Forelimb muscle (tissue), 1 donor: ENCODE measurements at regions not wholly inside any gene's neighbourhood (a gene's known extent, or its start where the extent isn't known, plus 50 kb on each side); places are given as distances from the start of the nearest gene placed in this dataset.

Experiments
- DNase-seq: peaks from one replicate; pipeline ENCODE4 v3.0.0-alpha.2; 2013; ENCODE audit warnings: low read depth

DNA sequence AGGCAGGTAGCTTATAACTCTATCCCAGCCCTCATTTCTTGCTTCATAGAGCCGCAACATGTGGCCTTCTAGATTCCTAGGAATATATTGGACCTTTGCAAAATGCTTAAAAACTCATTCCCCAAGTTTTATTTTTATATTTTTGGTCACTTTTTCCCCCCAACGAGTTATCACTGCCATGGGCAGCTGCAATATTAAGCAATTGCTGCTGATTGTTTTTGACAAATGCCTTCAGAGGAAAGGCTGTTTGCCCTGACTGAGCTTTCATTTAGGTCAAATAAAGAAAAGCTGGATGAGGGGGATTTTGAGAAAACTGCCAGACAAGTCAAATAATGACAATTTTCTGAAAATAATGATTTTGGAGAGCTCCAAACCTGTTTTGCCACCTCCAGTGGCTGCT, 976.9 kb upstream of the MBL2 start:
- DNase-seq = no peak

- DNase-seq = no peak
Measured at GRCh38 chr10:53748319-53748718, 975.7 kb upstream of the MBL2 start.

DNA sequence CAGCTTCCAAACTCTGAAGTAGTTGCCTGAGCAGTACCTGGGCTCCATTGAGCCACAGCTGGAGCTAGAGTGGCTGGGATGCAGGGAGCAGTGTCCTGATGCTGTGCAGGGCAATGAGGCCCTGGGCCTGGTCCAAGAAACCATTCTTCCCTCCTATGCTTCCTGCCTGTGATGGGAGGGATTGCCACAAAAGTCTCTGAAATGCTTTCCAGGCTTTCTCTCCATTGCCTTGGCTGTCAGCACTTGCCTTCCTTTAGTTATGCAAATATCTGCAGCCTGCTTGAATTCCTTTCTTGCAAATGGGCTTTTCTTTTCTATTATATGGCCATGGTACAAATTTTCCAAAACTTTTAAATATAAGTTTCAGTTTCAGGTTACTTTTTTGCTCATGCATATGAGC, 972.2 kb upstream of the MBL2 start:
- no peak for DNase-seq

GRCh38 chr10:53744176-53744575, 971.6 kb upstream of the MBL2 start:
- DNase-seq = no peak

DNA sequence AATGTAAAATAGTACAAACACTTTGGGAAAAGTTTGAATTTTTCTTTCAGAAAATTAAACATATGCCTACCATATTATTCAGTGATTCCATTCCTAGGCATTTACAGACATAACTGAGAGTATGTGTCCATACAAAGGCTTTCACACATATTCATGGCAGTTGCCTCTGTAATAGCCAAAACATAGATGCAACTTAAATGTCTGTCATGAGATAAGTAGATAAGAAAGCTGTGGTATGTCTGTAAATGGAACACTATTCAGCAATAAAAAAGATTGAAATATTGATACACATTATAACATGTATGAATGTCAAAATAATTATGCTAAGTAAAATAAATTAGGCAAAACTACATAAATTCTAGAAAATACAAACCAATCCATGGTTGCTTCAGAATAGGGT, 964.5 kb upstream of the MBL2 start:
- DNase-seq = no peak

DNA sequence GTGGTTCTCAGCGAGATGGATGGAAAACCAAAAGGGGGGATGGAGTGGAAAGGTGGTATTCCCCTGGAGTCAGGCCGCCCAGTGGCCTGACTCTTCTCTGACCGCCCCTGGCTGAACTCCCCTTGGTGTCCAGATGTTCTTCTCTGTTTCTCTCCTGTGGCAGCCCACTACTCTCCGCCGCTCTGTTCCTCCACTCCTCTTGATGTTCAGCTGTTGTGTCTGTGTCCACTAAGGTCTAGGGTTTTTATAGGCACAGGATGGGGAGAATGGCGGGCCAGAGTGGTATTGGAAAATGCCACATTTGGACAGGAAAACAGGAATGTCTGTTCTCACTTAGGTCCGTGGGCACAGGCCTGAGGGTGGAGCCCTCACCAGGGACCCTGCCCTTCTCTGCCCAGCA, 954.3 kb upstream of the MBL2 start:
- no peak for DNase-seq

DNA sequence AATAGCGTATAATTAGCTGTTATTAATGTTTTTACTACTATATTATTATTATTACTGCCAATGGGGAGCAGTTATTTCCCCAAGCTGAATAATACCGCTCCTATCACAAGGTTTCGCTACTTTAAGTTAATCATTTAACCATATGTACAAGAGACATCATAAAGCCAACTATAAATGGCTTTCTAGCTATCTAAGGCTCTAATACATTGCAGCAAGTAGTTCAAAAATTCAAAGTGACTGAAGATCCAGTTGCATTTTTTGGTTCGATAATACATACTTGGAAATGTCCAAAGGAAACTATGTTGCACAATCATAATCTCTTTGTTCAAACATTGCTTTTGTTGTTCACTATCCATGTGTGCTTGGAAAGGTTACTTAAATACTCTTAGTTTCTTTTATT, 952.0 kb upstream of the MBL2 start:
- DNase-seq = no peak

DNA sequence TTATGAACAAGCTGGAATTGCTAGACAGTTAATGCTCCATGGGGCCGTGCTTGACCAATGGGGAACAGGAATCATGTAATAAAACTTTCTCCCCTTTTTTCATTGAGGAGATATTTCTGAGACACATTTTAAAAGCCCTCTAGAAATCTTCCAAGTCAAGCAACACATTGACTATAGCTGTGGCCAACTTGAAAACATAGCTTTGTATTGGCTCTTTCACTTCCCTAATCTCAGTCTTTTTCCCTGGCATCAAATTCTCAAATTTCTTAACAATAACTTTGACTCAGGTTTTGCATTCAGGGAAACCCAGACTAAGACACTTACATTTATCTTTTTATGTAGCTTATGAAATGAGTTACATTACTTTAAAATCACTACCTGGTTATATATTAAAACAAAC, 947.1 kb upstream of the MBL2 start:
- DNase-seq = no peak

GRCh38 chr10:53716156-53716555, 943.6 kb upstream of the MBL2 start:
- DNase-seq = no peak

GRCh38 chr10:53713431-53713830, 940.8 kb upstream of the MBL2 start:
- no peak for DNase-seq

DNA sequence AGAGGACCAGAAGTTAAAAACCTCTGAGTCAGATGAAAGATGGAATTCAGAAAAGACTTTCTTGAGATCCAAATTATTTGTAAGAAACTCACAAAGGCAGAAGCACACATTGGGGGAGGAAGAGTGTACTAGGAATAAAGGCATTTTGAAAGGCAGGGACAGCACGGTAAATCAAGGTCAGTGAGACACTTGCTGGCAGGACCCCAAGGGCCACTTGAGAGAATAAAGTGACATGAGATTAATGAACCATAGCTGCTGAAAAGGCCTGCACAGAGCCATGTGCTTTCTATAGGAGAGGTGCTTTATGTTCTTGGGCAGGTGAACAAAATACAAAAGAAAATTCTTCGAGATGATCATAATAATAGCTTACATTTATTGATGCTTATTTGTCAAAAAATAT, 929.9 kb upstream of the MBL2 start:
- no peak for DNase-seq

- no peak for DNase-seq
Measured at GRCh38 chr10:53701213-53701612, 928.6 kb upstream of the MBL2 start.

DNA sequence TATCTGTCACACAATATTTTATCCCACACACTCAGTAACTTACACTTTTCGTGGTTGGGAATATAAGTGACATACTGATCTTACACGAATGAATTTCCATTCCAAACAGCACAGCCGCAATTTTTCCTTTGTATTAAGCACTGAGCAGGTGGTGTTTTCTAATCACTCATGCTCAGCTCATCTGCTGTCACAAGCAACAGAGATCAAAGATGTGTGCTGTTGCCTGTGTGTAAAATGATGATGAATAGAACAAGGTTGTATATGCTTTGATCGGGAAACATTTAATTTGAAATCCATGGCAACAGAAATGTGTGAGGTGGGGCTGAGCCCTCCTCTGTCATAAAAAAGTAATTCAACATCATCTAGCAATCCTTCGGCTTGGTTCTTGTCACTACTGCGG, 927.7 kb upstream of the MBL2 start:
- DNase-seq = no peak

DNA sequence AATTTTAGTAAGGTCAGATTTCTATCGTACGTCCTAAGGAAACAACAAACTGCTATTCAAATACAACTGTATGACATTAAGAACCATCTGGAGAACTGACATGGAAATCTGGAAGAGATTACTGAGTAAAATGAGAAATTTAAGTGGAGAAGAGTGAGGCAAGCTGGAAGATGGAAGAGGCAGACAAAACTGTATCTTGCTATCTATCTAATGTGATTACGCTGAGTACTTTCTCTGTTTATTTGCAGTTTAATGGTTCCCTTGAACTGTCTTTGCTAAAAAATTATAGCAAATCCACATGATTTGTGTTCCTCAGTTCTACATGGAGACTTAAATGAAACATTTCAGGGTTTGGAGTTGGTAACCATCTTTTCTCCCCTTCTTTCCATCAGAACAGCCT, 927.1 kb upstream of the MBL2 start:
- DNase-seq = no peak

DNA sequence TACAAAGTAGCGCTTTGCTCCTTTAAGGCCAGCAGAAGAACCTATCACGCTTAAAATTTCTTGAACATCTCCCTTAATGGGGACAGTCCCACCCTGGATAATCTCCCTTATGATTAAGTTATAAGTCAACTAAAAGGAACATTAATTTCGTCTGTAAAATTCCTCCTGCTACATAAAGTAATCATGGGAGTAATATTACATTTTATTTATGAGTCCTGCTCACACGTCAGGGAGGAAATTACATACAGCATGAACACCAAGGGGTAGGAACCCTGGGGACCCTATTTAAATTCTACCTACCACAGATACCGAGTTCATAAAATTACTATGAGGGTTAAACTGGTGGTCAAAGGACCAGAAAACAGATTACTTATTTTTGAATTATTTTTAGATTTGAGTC, 926.6 kb upstream of the MBL2 start:
- no peak for DNase-seq

DNA sequence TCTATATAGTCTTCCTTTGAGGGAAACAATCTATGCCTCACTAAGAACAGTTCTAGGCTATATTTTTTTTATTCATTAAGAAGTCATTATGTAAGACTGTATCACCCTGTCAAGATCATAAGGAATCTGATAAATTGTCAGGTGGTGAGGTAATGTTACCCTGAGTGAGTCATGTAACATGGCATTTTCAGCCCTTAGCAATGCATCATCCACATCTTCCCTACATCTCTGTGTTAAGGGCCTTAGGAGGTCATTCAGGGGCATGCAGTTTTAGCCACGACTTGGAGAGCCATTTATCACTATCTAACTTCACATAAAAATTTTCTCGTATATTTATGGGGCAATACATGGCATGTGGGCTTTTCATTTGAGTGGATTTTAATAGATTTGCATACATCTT, 924.5 kb upstream of the MBL2 start:
- DNase-seq = no peak

DNA sequence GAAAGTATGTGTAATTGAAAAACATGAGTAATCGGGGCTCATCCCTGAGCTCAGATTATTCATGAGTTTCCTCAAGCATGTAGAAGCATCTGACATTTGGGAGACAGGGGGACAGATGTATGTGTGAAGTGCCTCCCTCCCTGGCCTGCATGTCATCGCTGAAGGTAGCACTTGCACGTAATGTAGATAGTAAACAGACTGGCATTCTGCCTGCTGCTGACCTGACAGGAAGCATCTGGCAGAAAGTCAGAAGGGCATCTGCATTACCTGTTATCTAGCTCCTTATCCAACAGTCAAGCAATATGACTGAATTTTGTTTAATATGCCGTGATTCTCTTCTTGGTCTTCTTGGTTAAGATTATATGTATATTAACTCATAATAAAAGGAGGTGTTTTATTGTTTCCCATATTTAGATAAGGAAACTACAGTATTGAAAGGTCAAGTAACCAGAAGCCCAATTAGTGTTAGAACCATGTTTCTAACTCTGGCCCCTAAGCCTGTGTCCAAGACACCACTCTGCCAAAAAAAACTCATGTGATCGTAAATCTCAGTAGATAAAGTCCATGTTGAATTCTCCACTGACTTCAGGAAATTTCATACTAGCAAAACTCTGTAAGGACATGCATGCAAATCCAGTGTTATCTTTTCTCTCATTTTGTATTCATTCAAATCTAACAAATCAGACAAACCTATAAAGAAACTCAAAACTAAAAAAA, 918.1 kb upstream of the MBL2 start:
- DNase-seq = no peak

- DNase-seq = no peak
Measured at GRCh38 chr10:53687800-53688199, 915.2 kb upstream of the MBL2 start.

- no peak for DNase-seq
Measured at GRCh38 chr10:53682885-53683284, 910.3 kb upstream of the MBL2 start.

DNA sequence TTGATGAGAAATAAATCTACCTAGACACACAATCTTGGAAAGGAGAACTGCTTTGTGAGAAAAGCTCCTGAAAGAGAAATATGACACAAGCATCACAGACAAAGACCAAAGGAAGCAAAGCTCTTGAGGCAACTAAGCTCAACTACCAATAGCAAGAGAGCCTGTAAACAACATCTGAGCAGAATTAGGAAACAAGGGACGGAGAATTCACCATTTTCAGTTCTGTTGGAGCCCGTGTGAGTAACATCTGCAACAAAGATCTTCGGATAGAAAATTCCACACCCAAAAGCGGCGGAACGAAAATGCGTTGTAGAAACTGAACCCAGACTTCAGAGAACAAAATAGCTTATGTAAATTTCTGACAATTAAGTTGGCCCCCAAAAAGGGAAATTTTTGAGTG, 909.9 kb upstream of the MBL2 start:
- DNase-seq = no peak

GRCh38 chr10:53679666-53680065, 907.1 kb upstream of the MBL2 start:
- no peak for DNase-seq

DNA sequence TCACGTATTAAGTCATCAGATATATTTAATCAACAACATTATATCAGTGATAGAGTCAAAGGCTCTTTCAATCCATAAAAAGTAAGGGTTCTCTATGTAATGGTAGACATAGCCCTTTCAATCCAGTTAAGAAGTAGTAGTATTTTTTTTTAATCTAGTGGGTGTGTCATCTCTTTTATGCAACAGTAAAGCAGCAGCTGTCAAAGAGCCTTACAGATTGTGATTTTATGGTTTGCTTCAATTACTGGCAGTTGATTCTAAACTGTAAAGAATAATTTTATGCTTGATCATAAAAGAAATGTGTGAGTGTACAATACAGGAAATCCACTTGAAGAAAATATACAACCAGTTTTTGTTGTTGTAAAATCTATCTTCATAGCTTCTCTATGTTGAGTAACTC, 902.6 kb upstream of the MBL2 start:
- no peak for DNase-seq

DNA sequence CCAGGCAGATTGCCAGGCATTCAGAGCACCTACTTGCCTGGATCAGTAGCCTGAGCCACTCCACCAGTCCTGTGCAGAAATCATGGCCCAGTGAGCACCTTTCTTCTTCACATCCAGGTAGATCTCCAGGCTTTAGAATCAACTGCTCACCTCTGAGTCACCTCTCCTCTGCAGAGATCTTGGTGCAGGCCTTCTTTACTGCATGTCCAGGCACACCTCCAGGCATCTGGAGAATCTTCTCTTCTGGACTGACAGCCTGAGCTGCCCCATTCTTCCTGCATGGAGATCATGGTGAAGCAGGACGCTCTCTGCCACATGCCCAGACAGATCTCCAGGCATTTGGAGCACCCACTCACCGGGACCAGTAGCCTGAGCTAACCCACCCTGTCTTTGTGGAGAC, 894.5 kb upstream of the MBL2 start:
- no peak for DNase-seq

DNA sequence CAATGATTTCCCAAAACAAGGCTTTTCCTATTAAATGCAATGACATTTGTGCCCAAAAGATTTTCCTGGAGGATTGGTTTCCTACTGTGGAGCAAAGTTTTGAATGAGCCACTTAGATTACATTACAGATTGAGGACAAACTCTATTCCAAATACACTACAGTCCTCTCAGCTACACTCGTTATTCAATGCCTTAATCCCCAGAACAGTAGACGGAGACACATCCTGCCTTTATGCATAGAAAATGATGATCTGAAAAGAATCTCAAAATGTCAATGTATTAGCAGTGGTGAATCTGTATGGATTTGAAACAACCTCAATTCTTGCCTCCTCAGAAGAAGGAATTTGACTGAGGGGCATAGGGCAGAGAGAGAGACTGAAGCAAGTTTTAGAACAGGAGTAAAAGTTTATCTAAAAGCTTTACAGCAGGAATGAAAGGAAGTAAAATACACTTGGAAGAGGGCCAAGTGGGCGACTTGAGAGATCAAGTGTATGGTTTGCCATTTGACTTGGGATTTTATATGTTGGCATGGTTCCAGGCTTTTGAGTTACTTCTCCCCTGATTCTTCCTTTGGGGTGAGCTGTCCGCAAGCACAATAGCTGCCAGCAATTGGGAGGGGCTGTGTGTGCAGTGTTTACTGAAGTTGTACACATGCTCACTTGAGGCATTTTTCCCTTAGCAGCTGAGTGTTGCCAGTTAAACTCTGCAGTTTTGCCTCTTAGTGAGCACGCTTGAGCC, 891.9 kb upstream of the MBL2 start:
- DNase-seq = no peak
